GM12875 (cell line): ENCODE measurements at regions not wholly inside any gene's neighbourhood (a gene's known extent, or its start where the extent isn't known, plus 50 kb on each side); places are given as distances from the start of the nearest gene placed in this dataset.

Experiments
- H3K4me3 ChIP-seq: one replicate; pipeline ENCODE4 v1.5.1; 2011; ENCODE audit warnings: low read depth, low read length, control low read depth
- CTCF ChIP-seq: IDR thresholded peaks from 2 replicates; pipeline ENCODE4 v1.5.1; 2011; ENCODE audit warnings: low read depth, mild to moderate bottlenecking, control low read depth, inconsistent platforms, low read length, moderate library complexity, borderline replicate concordance; ENCODE audit not compliant: insufficient read depth

GRCh38 chr11:92376680-92377079 lies 152.1 kb downstream of the FAT3 start:
- TF ChIP-seq CTCF = no peak
- no peak overlapping the region for H3K4me3 ChIP-seq

- no peak for TF ChIP-seq CTCF
- no peak overlapping the region for H3K4me3 ChIP-seq
These were observed 156.3 kb downstream of the FAT3 start for GRCh38 chr11:92380882-92381281.

- no peak overlapping the region for H3K4me3 ChIP-seq
- no peak for TF ChIP-seq CTCF
These were observed 157.7 kb downstream of the FAT3 start for GRCh38 chr11:92382311-92382710.

GRCh38 chr11:92383430-92383829 lies 158.8 kb downstream of the FAT3 start:
- TF ChIP-seq CTCF = no peak
- no peak overlapping the region for H3K4me3 ChIP-seq

- TF ChIP-seq CTCF = no peak
- H3K4me3 ChIP-seq = no peak overlapping the region
These were observed 159.7 kb downstream of the FAT3 start for GRCh38 chr11:92384358-92384757.

GRCh38 chr11:92384802-92385201 lies 160.2 kb downstream of the FAT3 start:
- no peak overlapping the region for H3K4me3 ChIP-seq

GRCh38 chr11:92386577-92386976 lies 162.0 kb downstream of the FAT3 start:
- TF ChIP-seq CTCF = no peak
- H3K4me3 ChIP-seq = no peak overlapping the region

More at GRCh38 chr11:92384802-92385201, 160.2 kb downstream of the FAT3 start:
- no peak for TF ChIP-seq CTCF
